ENCODE measurements at regions not wholly inside any gene's neighbourhood (a gene's known extent, or its start where the extent isn't known, plus 50 kb on each side); places are given as distances from the start of the nearest gene placed in this dataset.

- TF ChIP-seq CTCF (IDR thresholded peaks at IDR 0.05) (no peak), POLR2AphosphoS5 (IDR thresholded peaks at IDR 0.05; ENCODE audit: insufficient read depth in 1 of 2, low read depth in 1 of 2) (no peak), POLR2A (IDR thresholded peaks at IDR 0.05) (no peak)
These were observed 182.4 kb upstream of the ARSJ start for GRCh38 chr4:114161809-114162208.

Data from vagina (tissue), 2 donors.